ENCODE measurements at regions not wholly inside any gene's neighbourhood (a gene's known extent, or its start where the extent isn't known, plus 50 kb on each side); places are given as distances from the start of the nearest gene placed in this dataset.

DNA sequence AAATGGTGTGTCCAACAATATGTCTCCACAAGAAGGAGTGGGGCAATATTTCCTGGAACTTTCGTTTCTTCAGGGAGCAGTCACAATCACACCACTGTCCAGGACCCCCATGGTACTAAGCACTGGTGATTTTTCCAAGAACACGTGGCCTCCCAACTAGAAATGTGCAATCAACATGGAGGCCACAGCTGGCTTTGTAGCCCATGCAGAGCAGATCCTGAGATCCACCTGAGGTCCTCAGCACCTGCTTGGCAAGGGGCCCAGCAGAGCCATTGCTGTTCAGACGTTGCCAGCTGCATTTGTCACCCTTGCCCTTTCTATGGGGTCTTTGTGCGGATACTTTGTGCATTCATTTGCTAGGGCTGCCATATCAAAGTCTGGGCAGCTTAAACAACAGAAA, 334.5 kb upstream of the IRX4 start:
- Histone ChIP-seq H2AFZ (ENCODE audit: low read depth, low read length) (no peak overlapping the region), H3K27me3 (ENCODE audit: control insufficient read depth in 2 of 2, insufficient read depth in 2 of 2, low read length in 2 of 2) (no peaks in the 10 kb centered on the region), H3K4me3 (replicated peaks in 1 of 3; ENCODE audit: insufficient read depth in 1 of 3, low read depth in 1 of 3, low read length in 3 of 3) (no peak overlapping the region), H3K9ac (replicated peaks; ENCODE audit: extremely low read depth, insufficient read depth, low read length) (no peak overlapping the region), H3K27ac (ENCODE audit: insufficient read depth, low read depth, low read length) (no peak overlapping the region), H3K9me1 (replicated peaks; ENCODE audit: control insufficient read depth, extremely low read depth, insufficient read depth, low read length) (no peaks in the 10 kb centered on the region), H3K36me3 (ENCODE audit: control insufficient read depth in 2 of 2, extremely low read depth in 1 of 2, insufficient read depth in 2 of 2, low read length in 2 of 2) (no peaks in the 10 kb centered on the region), H3K4me2 (ENCODE audit: insufficient read depth, low read length) (no peak overlapping the region), H3K79me2 (ENCODE audit: control insufficient read depth, insufficient read depth, low read length) (no peaks in the 10 kb centered on the region), H4K20me1 (replicated peaks; ENCODE audit: control insufficient read depth, extremely low read depth, insufficient read depth, low read length) (no peaks in the 10 kb centered on the region), H3K9me3 (replicated peaks; ENCODE audit: control insufficient read depth, insufficient read depth, low read length) (peaks cover 7% of the 10 kb centered on the region), H3K4me1 (ENCODE audit: control insufficient read depth, extremely low read depth, insufficient read depth, low read length) (no peaks in the 10 kb centered on the region)
- BruUV-seq (replicated peaks): no TSS peak
- ChIA-PET POLR2A (no interaction called here), CTCF (no interaction called here)
- intact Hi-C loops (cut with micrococcal nuclease) (no loop called here), dilution Hi-C loops (cut with MboI; ENCODE audit: extremely low pct_ligation_motif_present, low sequenced_read_pairs) (no loop called here)
- no peak for TF ChIP-seq EZH2 (IDR thresholded peaks at IDR 0.05; ENCODE audit: borderline replicate concordance, low read depth, low read length, severe bottlenecking)
- no peak for TF ChIP-seq GATA2 (IDR thresholded peaks at IDR 0.05; ENCODE audit: insufficient read depth, insufficient read length, low read depth, low read length)
- TF ChIP-seq, protein P1, sequence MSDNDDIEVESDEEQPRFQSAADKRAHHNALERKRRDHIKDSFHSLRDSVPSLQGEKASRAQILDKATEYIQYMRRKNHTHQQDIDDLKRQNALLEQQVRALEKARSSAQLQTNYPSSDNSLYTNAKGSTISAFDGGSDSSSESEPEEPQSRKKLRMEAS (IDR thresholded peaks at IDR 0.05; ENCODE audit: insufficient read depth, insufficient read length): no peak
- TF ChIP-seq POLR2A (IDR thresholded peaks at IDR 0.05; ENCODE audit: low read depth, low read length): no peak
- no peak for TF ChIP-seq JUN (IDR thresholded peaks at IDR 0.05; ENCODE audit: borderline replicate concordance, insufficient read depth, insufficient read length, low read depth)
- TF ChIP-seq MYC (IDR thresholded peaks at IDR 0.05; ENCODE audit: low read depth, low read length): no peak
- TF ChIP-seq, protein P2, sequence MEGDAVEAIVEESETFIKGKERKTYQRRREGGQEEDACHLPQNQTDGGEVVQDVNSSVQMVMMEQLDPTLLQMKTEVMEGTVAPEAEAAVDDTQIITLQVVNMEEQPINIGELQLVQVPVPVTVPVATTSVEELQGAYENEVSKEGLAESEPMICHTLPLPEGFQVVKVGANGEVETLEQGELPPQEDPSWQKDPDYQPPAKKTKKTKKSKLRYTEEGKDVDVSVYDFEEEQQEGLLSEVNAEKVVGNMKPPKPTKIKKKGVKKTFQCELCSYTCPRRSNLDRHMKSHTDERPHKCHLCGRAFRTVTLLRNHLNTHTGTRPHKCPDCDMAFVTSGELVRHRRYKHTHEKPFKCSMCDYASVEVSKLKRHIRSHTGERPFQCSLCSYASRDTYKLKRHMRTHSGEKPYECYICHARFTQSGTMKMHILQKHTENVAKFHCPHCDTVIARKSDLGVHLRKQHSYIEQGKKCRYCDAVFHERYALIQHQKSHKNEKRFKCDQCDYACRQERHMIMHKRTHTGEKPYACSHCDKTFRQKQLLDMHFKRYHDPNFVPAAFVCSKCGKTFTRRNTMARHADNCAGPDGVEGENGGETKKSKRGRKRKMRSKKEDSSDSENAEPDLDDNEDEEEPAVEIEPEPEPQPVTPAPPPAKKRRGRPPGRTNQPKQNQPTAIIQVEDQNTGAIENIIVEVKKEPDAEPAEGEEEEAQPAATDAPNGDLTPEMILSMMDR (IDR thresholded peaks at IDR 0.05; ENCODE audit: extremely low read depth in 1 of 2, insufficient read depth in 1 of 2, low read depth in 1 of 2, low read length in 2 of 2): no peak
- no peak for TF ChIP-seq FOS (IDR thresholded peaks at IDR 0.05; ENCODE audit: borderline replicate concordance, insufficient read depth, low read length)
- no peak for TF ChIP-seq POLR2AphosphoS5 (IDR thresholded peaks at IDR 0.05; ENCODE audit: insufficient read depth, low read depth, low read length)
- FAIRE-seq (no peak), DNase-seq (ENCODE audit: low read depth, low spot score) (no peak)

Data from endothelial cell of umbilical vein (primary cell).